ENCODE measurements at regions not wholly inside any gene's neighbourhood (a gene's known extent, or its start where the extent isn't known, plus 50 kb on each side); places are given as distances from the start of the nearest gene placed in this dataset.

DNA sequence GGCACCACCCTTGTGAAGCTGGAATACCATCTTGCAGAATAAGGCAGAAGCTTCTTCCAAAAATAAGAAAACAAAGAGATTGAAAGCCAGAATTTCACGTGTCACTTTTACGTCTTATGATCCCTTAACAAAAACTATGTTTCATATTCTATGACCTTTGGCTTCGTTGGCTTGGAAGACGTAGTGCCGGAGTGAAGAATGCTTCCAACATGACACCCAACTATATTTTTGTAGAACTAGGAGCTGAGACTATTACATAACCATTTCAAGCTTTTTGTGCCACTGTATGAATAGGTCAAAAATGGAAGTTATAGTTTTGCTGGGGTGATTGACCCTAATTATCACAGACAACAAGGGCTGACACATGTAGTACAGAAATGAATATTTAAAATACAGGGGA lies 996.2 kb downstream of the ADGRL3 start:
- TF ChIP-seq, protein P1, sequence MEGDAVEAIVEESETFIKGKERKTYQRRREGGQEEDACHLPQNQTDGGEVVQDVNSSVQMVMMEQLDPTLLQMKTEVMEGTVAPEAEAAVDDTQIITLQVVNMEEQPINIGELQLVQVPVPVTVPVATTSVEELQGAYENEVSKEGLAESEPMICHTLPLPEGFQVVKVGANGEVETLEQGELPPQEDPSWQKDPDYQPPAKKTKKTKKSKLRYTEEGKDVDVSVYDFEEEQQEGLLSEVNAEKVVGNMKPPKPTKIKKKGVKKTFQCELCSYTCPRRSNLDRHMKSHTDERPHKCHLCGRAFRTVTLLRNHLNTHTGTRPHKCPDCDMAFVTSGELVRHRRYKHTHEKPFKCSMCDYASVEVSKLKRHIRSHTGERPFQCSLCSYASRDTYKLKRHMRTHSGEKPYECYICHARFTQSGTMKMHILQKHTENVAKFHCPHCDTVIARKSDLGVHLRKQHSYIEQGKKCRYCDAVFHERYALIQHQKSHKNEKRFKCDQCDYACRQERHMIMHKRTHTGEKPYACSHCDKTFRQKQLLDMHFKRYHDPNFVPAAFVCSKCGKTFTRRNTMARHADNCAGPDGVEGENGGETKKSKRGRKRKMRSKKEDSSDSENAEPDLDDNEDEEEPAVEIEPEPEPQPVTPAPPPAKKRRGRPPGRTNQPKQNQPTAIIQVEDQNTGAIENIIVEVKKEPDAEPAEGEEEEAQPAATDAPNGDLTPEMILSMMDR (IDR thresholded peaks at IDR 0.05; ENCODE audit: low read depth, low read length, poor library complexity, severe bottlenecking), result no peak
- no peak for TF ChIP-seq EZH2phosphoT487 (IDR thresholded peaks at IDR 0.05; ENCODE audit: borderline replicate concordance, low read length)

Measured in DOHH2 (cell line).